ENCODE measurements at regions not wholly inside any gene's neighbourhood (a gene's known extent, or its start where the extent isn't known, plus 50 kb on each side); places are given as distances from the start of the nearest gene placed in this dataset.

DNA sequence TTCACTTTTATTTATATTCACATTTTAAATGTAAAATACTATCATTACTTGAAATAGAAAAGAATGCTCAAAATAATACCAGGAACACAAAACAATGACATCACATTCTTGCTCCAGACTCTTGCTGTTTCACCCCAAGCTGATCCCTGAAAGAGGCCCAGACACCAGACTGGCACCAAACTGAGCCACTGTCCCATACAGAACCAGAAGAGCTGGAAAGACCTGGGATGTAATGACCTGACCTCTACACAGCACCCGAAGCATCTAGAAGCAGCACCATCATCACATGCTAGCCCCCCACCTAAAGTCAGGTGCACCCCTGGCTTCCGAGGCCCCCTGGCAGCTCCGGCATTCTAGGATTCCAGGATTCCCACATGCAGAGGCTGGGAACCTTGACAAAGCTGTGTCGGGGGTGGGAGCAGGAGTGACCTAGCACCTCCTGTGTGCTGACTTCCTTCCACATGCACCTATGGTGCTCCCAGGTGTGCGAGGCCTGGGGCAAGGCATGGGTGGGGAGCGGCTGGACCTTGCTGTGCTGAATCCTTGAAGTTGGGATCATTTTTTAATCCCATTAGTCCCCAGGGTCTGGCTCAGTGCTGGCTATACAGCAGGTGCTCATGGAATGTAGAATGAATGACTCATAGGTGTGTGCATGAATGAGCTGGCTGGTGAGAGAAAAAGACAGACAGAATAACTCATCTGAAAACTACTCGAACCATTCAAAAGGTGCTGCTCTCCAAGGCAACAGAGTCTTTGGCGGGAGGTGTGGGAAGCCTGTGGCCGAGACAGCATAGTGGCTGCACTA, 144.7 kb upstream of the IQSEC1 start:
- TF ChIP-seq POLR2A (IDR thresholded peaks at IDR 0.05; ENCODE audit: low read depth, low read length) (no peak), POLR2AphosphoS5 (IDR thresholded peaks at IDR 0.05; ENCODE audit: low read depth, low read length) (no peak), TAF1 (IDR thresholded peaks at IDR 0.05; ENCODE audit: low read depth, low read length) (no peak)
